ENCODE measurements at regions not wholly inside any gene's neighbourhood (a gene's known extent, or its start where the extent isn't known, plus 50 kb on each side); places are given as distances from the start of the nearest gene placed in this dataset.

- H4K20me1 ChIP-seq (ENCODE audit: insufficient read depth, low read length) = no peaks in the 10 kb centered on the region
- no peaks in the 10 kb centered on the region for H3K9me2 ChIP-seq (ENCODE audit: insufficient read depth, low read length)
- peaks cover 14% of the 10 kb centered on the region for H3K4me1 ChIP-seq (ENCODE audit: insufficient read depth, low read length, poor library complexity, severe bottlenecking)
- H3K4me2 ChIP-seq (ENCODE audit: low read length) = no peak overlapping the region
- CTCF ChIA-PET (ENCODE audit: unreplicated experiment) = no interaction called here
- H3K27ac ChIP-seq (ENCODE audit: low read depth, low read length, poor library complexity, severe bottlenecking) = no peak overlapping the region
- POLR2A ChIA-PET = no interaction called here
- BruUV-seq (replicated peaks) = no TSS peak
- no peaks in the 10 kb centered on the region for H3K36me3 ChIP-seq (ENCODE audit: insufficient read depth, low read length)
- no peak for TF ChIP-seq EZH2phosphoT487 (IDR thresholded peaks at IDR 0.05; ENCODE audit: borderline replicate concordance, low read depth, low read length)
- DNase-seq (ENCODE audit: low spot score) = no peak
- no peak overlapping the region for H2AFZ ChIP-seq (ENCODE audit: low read length)
- H3K9me3 ChIP-seq (ENCODE audit: low read length) = no peaks in the 10 kb centered on the region
- no peaks in the 10 kb centered on the region for H3K79me2 ChIP-seq (ENCODE audit: insufficient read depth, low read depth, low read length)
- H3K4me3 ChIP-seq (ENCODE audit: low read depth, low read length, poor library complexity, severe bottlenecking) = no peak overlapping the region
- intact Hi-C loops (cut with micrococcal nuclease; ENCODE audit: unreplicated experiment) = no loop called here
Observed at GRCh38 chr19:29320618-29321017, 107.7 kb upstream of the UQCRFS1 start.

DNA sequence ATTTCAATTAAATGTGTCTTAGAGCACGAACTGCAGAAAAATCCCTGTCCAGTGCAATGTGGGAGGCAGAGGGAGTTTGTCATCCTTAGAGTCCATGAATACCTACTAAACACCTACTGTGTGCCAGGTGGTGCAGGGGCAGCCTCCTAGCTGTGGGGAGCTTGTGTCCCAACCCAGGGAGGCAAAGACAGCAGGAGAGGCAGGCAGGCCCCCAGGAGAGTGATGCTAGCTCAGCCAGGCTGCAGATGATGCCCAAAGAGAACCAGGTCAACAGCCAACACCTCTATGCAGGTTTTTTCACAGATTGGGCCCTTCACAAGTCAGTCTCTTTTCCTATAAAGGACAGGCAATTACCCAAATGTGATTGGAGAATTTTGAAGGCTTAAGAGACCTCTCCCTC lies 108.2 kb upstream of the UQCRFS1 start:
- H4K20me1 ChIP-seq (ENCODE audit: insufficient read depth, low read length) = no peaks in the 10 kb centered on the region
- H3K36me3 ChIP-seq (ENCODE audit: insufficient read depth, low read length) = no peaks in the 10 kb centered on the region
- intact Hi-C loops (cut with micrococcal nuclease; ENCODE audit: unreplicated experiment) = no loop called here
- H3K4me3 ChIP-seq (ENCODE audit: low read depth, low read length, poor library complexity, severe bottlenecking) = no peak overlapping the region
- BruUV-seq (replicated peaks) = no TSS peak
- H2AFZ ChIP-seq (ENCODE audit: low read length) = no peak overlapping the region
- no peak overlapping the region for H3K4me2 ChIP-seq (ENCODE audit: low read length)
- CTCF ChIA-PET (ENCODE audit: unreplicated experiment) = no interaction called here
- H3K9me2 ChIP-seq (ENCODE audit: insufficient read depth, low read length) = no peaks in the 10 kb centered on the region
- no peaks in the 10 kb centered on the region for H3K9me3 ChIP-seq (ENCODE audit: low read length)
- H3K4me1 ChIP-seq (ENCODE audit: insufficient read depth, low read length, poor library complexity, severe bottlenecking) = peaks cover 19% of the 10 kb centered on the region
- H3K27ac ChIP-seq (ENCODE audit: low read depth, low read length, poor library complexity, severe bottlenecking) = no peak overlapping the region
- TF ChIP-seq EZH2phosphoT487 (IDR thresholded peaks at IDR 0.05; ENCODE audit: borderline replicate concordance, low read depth, low read length) (no peak), CTCF (conservative IDR thresholded peaks at IDR 0.05; ENCODE audit: low read length) (no peak)
- H3K79me2 ChIP-seq (ENCODE audit: insufficient read depth, low read depth, low read length) = no peaks in the 10 kb centered on the region
- no peak for DNase-seq (ENCODE audit: low spot score)
- POLR2A ChIA-PET = no interaction called here

GRCh38 chr19:29323021-29323430 lies 110.1 kb upstream of the UQCRFS1 start:
- DNase-seq (ENCODE audit: low spot score) = no peak
- BruUV-seq (replicated peaks) = no TSS peak
- H3K4me2 ChIP-seq (ENCODE audit: low read length) = no peak overlapping the region

More at GRCh38 chr19:29323021-29323430, 110.1 kb upstream of the UQCRFS1 start:
- H3K9me2 ChIP-seq (ENCODE audit: insufficient read depth, low read length) = no peaks in the 10 kb centered on the region
- no peak overlapping the region for H3K27ac ChIP-seq (ENCODE audit: low read depth, low read length, poor library complexity, severe bottlenecking)
- peaks cover 7% of the 10 kb centered on the region; the same call in 1 of the 2 replicates for H3K9me3 ChIP-seq (ENCODE audit: low read length)
- H2AFZ ChIP-seq (ENCODE audit: low read length) = no peak overlapping the region
- H3K79me2 ChIP-seq (ENCODE audit: insufficient read depth, low read depth, low read length) = no peaks in the 10 kb centered on the region
- no peak for TF ChIP-seq EZH2phosphoT487 (IDR thresholded peaks at IDR 0.05; ENCODE audit: borderline replicate concordance, low read depth, low read length)
- TF ChIP-seq CTCF (conservative IDR thresholded peaks at IDR 0.05; ENCODE audit: low read length) = no peak
- CTCF ChIA-PET (ENCODE audit: unreplicated experiment) = no interaction called here
- H3K4me1 ChIP-seq (ENCODE audit: insufficient read depth, low read length, poor library complexity, severe bottlenecking) = peaks cover 33% of the 10 kb centered on the region
- H3K4me3 ChIP-seq (ENCODE audit: low read depth, low read length, poor library complexity, severe bottlenecking) = no peak overlapping the region
- H3K36me3 ChIP-seq (ENCODE audit: insufficient read depth, low read length) = no peaks in the 10 kb centered on the region; the same call in 1 of the 2 replicates
- intact Hi-C loops (cut with micrococcal nuclease; ENCODE audit: unreplicated experiment) = no loop called here
- POLR2A ChIA-PET = interaction anchor here (1.1 kb wide), 1 partner anchor 10 kb away, joined by 5 read pairs; no protein-coding TSS in a partner anchor
- no peaks in the 10 kb centered on the region for H4K20me1 ChIP-seq (ENCODE audit: insufficient read depth, low read length)
